ENCODE measurements at regions not wholly inside any gene's neighbourhood (a gene's known extent, or its start where the extent isn't known, plus 50 kb on each side); places are given as distances from the start of the nearest gene placed in this dataset.

- Mint-ChIP-seq H3K4me3 (ENCODE audit: unreplicated experiment) (no peak overlapping the region), H3K4me1 (ENCODE audit: low read depth, unreplicated experiment) (peaks cover 1% of the 10 kb centered on the region), H3K9me3 (ENCODE audit: unreplicated experiment) (no peaks in the 10 kb centered on the region), H3K36me3 (ENCODE audit: unreplicated experiment) (peaks cover 18% of the 10 kb centered on the region), H3K27me3 (ENCODE audit: unreplicated experiment) (peaks cover 8% of the 10 kb centered on the region), H3K27ac (ENCODE audit: unreplicated experiment) (no peak overlapping the region)
- no peak for TF ChIP-seq CTCF (IDR thresholded peaks at IDR 0.05; ENCODE audit: partially characterized antibody, unreplicated experiment)
- DNase-seq: no peak
Observed at GRCh38 chr9:13990994-13991393, 322.9 kb downstream of the NFIB start.

- no peak for DNase-seq
- H3K4me3 Mint-ChIP-seq (ENCODE audit: unreplicated experiment): no peak overlapping the region
- no peaks in the 10 kb centered on the region for H3K9me3 Mint-ChIP-seq (ENCODE audit: unreplicated experiment)
- H3K4me1 Mint-ChIP-seq (ENCODE audit: low read depth, unreplicated experiment): peaks cover 1% of the 10 kb centered on the region
- TF ChIP-seq CTCF (IDR thresholded peaks at IDR 0.05; ENCODE audit: partially characterized antibody, unreplicated experiment): no peak
- peaks cover 8% of the 10 kb centered on the region for H3K27me3 Mint-ChIP-seq (ENCODE audit: unreplicated experiment)
- H3K27ac Mint-ChIP-seq (ENCODE audit: unreplicated experiment): no peak overlapping the region
- H3K36me3 Mint-ChIP-seq (ENCODE audit: unreplicated experiment): peaks cover 16% of the 10 kb centered on the region
Observed at GRCh38 chr9:13990331-13990730, 323.6 kb downstream of the NFIB start.

- peaks cover 8% of the 10 kb centered on the region for H3K27me3 Mint-ChIP-seq (ENCODE audit: unreplicated experiment)
- H3K36me3 Mint-ChIP-seq (ENCODE audit: unreplicated experiment): peaks cover 11% of the 10 kb centered on the region
- TF ChIP-seq CTCF (IDR thresholded peaks at IDR 0.05; ENCODE audit: partially characterized antibody, unreplicated experiment): no peak
- peaks cover 1% of the 10 kb centered on the region for H3K4me1 Mint-ChIP-seq (ENCODE audit: low read depth, unreplicated experiment)
- H3K27ac Mint-ChIP-seq (ENCODE audit: unreplicated experiment): no peak overlapping the region
- no peak for DNase-seq
- H3K9me3 Mint-ChIP-seq (ENCODE audit: unreplicated experiment): no peaks in the 10 kb centered on the region
- no peak overlapping the region for H3K4me3 Mint-ChIP-seq (ENCODE audit: unreplicated experiment)
Observed at GRCh38 chr9:13988944-13989343, 325.0 kb downstream of the NFIB start.

GRCh38 chr9:13983607-13984006 is 330.3 kb downstream of the NFIB start:
- no peak for DNase-seq
- no peak overlapping the region for H3K4me3 Mint-ChIP-seq (ENCODE audit: unreplicated experiment)
- H3K27ac Mint-ChIP-seq (ENCODE audit: unreplicated experiment): no peak overlapping the region
- no peaks in the 10 kb centered on the region for H3K4me1 Mint-ChIP-seq (ENCODE audit: low read depth, unreplicated experiment)
- no peaks in the 10 kb centered on the region for H3K9me3 Mint-ChIP-seq (ENCODE audit: unreplicated experiment)
- H3K36me3 Mint-ChIP-seq (ENCODE audit: unreplicated experiment): peaks cover 11% of the 10 kb centered on the region
- peaks cover 8% of the 10 kb centered on the region for H3K27me3 Mint-ChIP-seq (ENCODE audit: unreplicated experiment)
- TF ChIP-seq CTCF (IDR thresholded peaks at IDR 0.05; ENCODE audit: partially characterized antibody, unreplicated experiment): no peak

GRCh38 chr9:13979941-13980318 is 334.0 kb downstream of the NFIB start:
- H3K27me3 Mint-ChIP-seq (ENCODE audit: unreplicated experiment): no peaks in the 10 kb centered on the region
- H3K4me3 Mint-ChIP-seq (ENCODE audit: unreplicated experiment): no peak overlapping the region
- no peak overlapping the region for H3K27ac Mint-ChIP-seq (ENCODE audit: unreplicated experiment)
- DNase-seq: no peak
- no peaks in the 10 kb centered on the region for H3K4me1 Mint-ChIP-seq (ENCODE audit: low read depth, unreplicated experiment)
- no peaks in the 10 kb centered on the region for H3K36me3 Mint-ChIP-seq (ENCODE audit: unreplicated experiment)
- TF ChIP-seq CTCF (IDR thresholded peaks at IDR 0.05; ENCODE audit: partially characterized antibody, unreplicated experiment): no peak
- H3K9me3 Mint-ChIP-seq (ENCODE audit: unreplicated experiment): no peaks in the 10 kb centered on the region
